HepG2 (cell line): ENCODE measurements at regions not wholly inside any gene's neighbourhood (a gene's known extent, or its start where the extent isn't known, plus 50 kb on each side); places are given as distances from the start of the nearest gene placed in this dataset.

Experiments
- FOSL1 ChIP-seq: sonication (generic); formaldehyde crosslinking; IDR thresholded peaks from 2 replicates; pipeline ENCODE4 v1.9.0; 2021; ENCODE audit warnings: missing genetic modification reagents, borderline replicate concordance
- ISL2 ChIP-seq: sonication (generic); formaldehyde crosslinking; IDR thresholded peaks from 2 replicates; pipeline ENCODE4 v1.5.0; 2020; ENCODE audit warnings: missing genetic modification reagents
- NCOA1 ChIP-seq: sonication (generic); formaldehyde crosslinking; IDR thresholded peaks from 2 replicates; pipeline ENCODE4 v1.9.0; 2021; ENCODE audit warnings: missing genetic modification reagents
- POLR2AphosphoS5 ChIP-seq: IDR thresholded peaks from 2 replicates; pipeline ENCODE4 v1.6.1; 2012; ENCODE audit warnings: low read depth, low read length
- ZNF777 ChIP-seq: sonication (generic); formaldehyde crosslinking; IDR thresholded peaks from 2 replicates; pipeline ENCODE4 v1.4.0; 2020; ENCODE audit warnings: missing genetic modification reagents
- TF ChIP-seq, protein P1 (sequence below): sonication (generic); formaldehyde crosslinking; IDR thresholded peaks from 2 replicates; pipeline ENCODE4 v1.5.1; 2020; ENCODE audit warnings: mild to moderate bottlenecking, missing genetic modification reagents, borderline replicate concordance
- TF ChIP-seq, protein P2 (sequence below): sonication (generic); formaldehyde crosslinking; IDR thresholded peaks from 2 replicates; pipeline ENCODE4 v1.4.0; 2020; ENCODE audit warnings: missing genetic modification reagents
- TF ChIP-seq, protein P3 (sequence below): sonication (generic); formaldehyde crosslinking; IDR thresholded peaks from 2 replicates; pipeline ENCODE4 v1.4.0; 2020; ENCODE audit warnings: missing genetic modification reagents, borderline replicate concordance
- TF ChIP-seq, protein P4 (sequence below): sonication (generic); formaldehyde crosslinking; IDR thresholded peaks from 2 replicates; pipeline ENCODE4 v1.5.0; 2020; ENCODE audit warnings: mild to moderate bottlenecking, missing genetic modification reagents, moderate library complexity
- TF ChIP-seq, protein P5 (sequence below): sonication (generic); formaldehyde crosslinking; IDR thresholded peaks from 2 replicates; pipeline ENCODE4 v1.4.0; 2020; ENCODE audit warnings: missing genetic modification reagents, mild to moderate bottlenecking, borderline replicate concordance
- TF ChIP-seq, protein P6 (sequence below): sonication (generic); formaldehyde crosslinking; IDR thresholded peaks from 2 replicates; pipeline ENCODE4 v1.5.0; 2020; ENCODE audit warnings: missing genetic modification reagents
- TF ChIP-seq, protein P7 (sequence below): sonication (generic); formaldehyde crosslinking; IDR thresholded peaks from 2 replicates; pipeline ENCODE4 v1.5.0; 2020; ENCODE audit warnings: missing genetic modification reagents

DNA sequence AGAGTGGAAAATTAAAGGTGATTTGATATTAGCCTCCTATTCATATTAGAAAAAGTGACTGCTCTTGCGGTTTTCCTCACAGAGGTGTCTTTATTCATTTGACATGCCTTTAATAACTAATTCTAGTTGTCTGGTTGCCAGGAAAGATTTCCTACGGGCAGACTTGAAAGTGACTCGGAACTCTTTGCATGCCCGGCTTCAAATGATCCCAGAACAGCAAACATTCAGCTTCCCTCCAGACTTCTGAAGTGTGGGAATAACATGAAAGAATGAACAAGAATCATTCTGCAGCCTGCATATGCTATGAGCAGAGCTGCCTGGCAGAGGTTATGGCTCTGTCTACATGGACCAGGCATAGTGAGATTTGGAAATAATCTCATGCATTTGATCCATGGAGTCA lies 89.6 kb upstream of the PKDCC start:
- TF ChIP-seq ZNF777, result no peak
- no peak for TF ChIP-seq ISL2
- TF ChIP-seq, protein P1, sequence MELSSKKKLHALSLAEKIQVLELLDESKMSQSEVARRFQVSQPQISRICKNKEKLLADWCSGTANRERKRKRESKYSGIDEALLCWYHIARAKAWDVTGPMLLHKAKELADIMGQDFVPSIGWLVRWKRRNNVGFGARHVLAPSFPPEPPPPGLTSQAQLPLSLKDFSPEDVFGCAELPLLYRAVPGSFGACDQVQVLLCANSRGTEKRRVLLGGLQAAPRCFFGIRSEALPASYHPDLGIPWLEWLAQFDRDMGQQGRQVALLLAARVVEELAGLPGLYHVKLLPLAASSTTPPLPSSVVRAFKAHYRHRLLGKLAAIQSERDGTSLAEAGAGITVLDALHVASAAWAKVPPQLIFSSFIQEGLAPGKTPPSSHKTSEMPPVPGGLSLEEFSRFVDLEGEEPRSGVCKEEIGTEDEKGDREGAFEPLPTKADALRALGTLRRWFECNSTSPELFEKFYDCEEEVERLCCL (CRISPR knock-in tag), result no peak
- TF ChIP-seq, protein P2, sequence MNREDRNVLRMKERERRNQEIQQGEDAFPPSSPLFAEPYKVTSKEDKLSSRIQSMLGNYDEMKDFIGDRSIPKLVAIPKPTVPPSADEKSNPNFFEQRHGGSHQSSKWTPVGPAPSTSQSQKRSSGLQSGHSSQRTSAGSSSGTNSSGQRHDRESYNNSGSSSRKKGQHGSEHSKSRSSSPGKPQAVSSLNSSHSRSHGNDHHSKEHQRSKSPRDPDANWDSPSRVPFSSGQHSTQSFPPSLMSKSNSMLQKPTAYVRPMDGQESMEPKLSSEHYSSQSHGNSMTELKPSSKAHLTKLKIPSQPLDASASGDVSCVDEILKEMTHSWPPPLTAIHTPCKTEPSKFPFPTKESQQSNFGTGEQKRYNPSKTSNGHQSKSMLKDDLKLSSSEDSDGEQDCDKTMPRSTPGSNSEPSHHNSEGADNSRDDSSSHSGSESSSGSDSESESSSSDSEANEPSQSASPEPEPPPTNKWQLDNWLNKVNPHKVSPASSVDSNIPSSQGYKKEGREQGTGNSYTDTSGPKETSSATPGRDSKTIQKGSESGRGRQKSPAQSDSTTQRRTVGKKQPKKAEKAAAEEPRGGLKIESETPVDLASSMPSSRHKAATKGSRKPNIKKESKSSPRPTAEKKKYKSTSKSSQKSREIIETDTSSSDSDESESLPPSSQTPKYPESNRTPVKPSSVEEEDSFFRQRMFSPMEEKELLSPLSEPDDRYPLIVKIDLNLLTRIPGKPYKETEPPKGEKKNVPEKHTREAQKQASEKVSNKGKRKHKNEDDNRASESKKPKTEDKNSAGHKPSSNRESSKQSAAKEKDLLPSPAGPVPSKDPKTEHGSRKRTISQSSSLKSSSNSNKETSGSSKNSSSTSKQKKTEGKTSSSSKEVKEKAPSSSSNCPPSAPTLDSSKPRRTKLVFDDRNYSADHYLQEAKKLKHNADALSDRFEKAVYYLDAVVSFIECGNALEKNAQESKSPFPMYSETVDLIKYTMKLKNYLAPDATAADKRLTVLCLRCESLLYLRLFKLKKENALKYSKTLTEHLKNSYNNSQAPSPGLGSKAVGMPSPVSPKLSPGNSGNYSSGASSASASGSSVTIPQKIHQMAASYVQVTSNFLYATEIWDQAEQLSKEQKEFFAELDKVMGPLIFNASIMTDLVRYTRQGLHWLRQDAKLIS (CRISPR knock-in tag), result no peak
- TF ChIP-seq, protein P3, sequence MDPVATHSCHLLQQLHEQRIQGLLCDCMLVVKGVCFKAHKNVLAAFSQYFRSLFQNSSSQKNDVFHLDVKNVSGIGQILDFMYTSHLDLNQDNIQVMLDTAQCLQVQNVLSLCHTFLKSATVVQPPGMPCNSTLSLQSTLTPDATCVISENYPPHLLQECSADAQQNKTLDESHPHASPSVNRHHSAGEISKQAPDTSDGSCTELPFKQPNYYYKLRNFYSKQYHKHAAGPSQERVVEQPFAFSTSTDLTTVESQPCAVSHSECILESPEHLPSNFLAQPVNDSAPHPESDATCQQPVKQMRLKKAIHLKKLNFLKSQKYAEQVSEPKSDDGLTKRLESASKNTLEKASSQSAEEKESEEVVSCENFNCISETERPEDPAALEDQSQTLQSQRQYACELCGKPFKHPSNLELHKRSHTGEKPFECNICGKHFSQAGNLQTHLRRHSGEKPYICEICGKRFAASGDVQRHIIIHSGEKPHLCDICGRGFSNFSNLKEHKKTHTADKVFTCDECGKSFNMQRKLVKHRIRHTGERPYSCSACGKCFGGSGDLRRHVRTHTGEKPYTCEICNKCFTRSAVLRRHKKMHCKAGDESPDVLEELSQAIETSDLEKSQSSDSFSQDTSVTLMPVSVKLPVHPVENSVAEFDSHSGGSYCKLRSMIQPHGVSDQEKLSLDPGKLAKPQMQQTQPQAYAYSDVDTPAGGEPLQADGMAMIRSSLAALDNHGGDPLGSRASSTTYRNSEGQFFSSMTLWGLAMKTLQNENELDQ (CRISPR knock-in tag), result no peak
- TF ChIP-seq, protein P4, sequence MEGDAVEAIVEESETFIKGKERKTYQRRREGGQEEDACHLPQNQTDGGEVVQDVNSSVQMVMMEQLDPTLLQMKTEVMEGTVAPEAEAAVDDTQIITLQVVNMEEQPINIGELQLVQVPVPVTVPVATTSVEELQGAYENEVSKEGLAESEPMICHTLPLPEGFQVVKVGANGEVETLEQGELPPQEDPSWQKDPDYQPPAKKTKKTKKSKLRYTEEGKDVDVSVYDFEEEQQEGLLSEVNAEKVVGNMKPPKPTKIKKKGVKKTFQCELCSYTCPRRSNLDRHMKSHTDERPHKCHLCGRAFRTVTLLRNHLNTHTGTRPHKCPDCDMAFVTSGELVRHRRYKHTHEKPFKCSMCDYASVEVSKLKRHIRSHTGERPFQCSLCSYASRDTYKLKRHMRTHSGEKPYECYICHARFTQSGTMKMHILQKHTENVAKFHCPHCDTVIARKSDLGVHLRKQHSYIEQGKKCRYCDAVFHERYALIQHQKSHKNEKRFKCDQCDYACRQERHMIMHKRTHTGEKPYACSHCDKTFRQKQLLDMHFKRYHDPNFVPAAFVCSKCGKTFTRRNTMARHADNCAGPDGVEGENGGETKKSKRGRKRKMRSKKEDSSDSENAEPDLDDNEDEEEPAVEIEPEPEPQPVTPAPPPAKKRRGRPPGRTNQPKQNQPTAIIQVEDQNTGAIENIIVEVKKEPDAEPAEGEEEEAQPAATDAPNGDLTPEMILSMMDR (CRISPR knock-in tag), result no peak
- no peak for TF ChIP-seq FOSL1 (CRISPR knock-in tag)
- TF ChIP-seq, protein P5, sequence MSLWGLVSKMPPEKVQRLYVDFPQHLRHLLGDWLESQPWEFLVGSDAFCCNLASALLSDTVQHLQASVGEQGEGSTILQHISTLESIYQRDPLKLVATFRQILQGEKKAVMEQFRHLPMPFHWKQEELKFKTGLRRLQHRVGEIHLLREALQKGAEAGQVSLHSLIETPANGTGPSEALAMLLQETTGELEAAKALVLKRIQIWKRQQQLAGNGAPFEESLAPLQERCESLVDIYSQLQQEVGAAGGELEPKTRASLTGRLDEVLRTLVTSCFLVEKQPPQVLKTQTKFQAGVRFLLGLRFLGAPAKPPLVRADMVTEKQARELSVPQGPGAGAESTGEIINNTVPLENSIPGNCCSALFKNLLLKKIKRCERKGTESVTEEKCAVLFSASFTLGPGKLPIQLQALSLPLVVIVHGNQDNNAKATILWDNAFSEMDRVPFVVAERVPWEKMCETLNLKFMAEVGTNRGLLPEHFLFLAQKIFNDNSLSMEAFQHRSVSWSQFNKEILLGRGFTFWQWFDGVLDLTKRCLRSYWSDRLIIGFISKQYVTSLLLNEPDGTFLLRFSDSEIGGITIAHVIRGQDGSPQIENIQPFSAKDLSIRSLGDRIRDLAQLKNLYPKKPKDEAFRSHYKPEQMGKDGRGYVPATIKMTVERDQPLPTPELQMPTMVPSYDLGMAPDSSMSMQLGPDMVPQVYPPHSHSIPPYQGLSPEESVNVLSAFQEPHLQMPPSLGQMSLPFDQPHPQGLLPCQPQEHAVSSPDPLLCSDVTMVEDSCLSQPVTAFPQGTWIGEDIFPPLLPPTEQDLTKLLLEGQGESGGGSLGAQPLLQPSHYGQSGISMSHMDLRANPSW (CRISPR knock-in tag), result no peak
- no peak for TF ChIP-seq POLR2AphosphoS5
- TF ChIP-seq, protein P6, sequence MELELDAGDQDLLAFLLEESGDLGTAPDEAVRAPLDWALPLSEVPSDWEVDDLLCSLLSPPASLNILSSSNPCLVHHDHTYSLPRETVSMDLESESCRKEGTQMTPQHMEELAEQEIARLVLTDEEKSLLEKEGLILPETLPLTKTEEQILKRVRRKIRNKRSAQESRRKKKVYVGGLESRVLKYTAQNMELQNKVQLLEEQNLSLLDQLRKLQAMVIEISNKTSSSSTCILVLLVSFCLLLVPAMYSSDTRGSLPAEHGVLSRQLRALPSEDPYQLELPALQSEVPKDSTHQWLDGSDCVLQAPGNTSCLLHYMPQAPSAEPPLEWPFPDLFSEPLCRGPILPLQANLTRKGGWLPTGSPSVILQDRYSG (CRISPR knock-in tag), result no peak
- TF ChIP-seq, protein P7, sequence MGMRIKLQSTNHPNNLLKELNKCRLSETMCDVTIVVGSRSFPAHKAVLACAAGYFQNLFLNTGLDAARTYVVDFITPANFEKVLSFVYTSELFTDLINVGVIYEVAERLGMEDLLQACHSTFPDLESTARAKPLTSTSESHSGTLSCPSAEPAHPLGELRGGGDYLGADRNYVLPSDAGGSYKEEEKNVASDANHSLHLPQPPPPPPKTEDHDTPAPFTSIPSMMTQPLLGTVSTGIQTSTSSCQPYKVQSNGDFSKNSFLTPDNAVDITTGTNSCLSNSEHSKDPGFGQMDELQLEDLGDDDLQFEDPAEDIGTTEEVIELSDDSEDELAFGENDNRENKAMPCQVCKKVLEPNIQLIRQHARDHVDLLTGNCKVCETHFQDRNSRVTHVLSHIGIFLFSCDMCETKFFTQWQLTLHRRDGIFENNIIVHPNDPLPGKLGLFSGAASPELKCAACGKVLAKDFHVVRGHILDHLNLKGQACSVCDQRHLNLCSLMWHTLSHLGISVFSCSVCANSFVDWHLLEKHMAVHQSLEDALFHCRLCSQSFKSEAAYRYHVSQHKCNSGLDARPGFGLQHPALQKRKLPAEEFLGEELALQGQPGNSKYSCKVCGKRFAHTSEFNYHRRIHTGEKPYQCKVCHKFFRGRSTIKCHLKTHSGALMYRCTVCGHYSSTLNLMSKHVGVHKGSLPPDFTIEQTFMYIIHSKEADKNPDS, result no peak
- no peak for TF ChIP-seq NCOA1 (CRISPR knock-in tag)
